ENCODE measurements at regions not wholly inside any gene's neighbourhood (a gene's known extent, or its start where the extent isn't known, plus 50 kb on each side); places are given as distances from the start of the nearest gene placed in this dataset.

- TF ChIP-seq, protein P1, sequence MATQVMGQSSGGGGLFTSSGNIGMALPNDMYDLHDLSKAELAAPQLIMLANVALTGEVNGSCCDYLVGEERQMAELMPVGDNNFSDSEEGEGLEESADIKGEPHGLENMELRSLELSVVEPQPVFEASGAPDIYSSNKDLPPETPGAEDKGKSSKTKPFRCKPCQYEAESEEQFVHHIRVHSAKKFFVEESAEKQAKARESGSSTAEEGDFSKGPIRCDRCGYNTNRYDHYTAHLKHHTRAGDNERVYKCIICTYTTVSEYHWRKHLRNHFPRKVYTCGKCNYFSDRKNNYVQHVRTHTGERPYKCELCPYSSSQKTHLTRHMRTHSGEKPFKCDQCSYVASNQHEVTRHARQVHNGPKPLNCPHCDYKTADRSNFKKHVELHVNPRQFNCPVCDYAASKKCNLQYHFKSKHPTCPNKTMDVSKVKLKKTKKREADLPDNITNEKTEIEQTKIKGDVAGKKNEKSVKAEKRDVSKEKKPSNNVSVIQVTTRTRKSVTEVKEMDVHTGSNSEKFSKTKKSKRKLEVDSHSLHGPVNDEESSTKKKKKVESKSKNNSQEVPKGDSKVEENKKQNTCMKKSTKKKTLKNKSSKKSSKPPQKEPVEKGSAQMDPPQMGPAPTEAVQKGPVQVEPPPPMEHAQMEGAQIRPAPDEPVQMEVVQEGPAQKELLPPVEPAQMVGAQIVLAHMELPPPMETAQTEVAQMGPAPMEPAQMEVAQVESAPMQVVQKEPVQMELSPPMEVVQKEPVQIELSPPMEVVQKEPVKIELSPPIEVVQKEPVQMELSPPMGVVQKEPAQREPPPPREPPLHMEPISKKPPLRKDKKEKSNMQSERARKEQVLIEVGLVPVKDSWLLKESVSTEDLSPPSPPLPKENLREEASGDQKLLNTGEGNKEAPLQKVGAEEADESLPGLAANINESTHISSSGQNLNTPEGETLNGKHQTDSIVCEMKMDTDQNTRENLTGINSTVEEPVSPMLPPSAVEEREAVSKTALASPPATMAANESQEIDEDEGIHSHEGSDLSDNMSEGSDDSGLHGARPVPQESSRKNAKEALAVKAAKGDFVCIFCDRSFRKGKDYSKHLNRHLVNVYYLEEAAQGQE (IDR thresholded peaks at IDR 0.05; ENCODE audit: unreplicated experiment), result no peak
- TF ChIP-seq EZH2 (IDR thresholded peaks at IDR 0.05; ENCODE audit: low read depth, unreplicated experiment), result no peak
- no peak for TF ChIP-seq ETS1 (IDR thresholded peaks at IDR 0.05)
- TF ChIP-seq JUNB (IDR thresholded peaks at IDR 0.05; ENCODE audit: unreplicated experiment), result no peak
Observed at GRCh38 chr16:13587181-13587580, 332.8 kb upstream of the ERCC4 start (continued).

GRCh38 chr16:13594823-13595222 lies 325.1 kb upstream of the ERCC4 start:
- DNase-seq (ENCODE audit: low spot score) (peak; percentile 86), ATAC-seq (peak; percentile 99)
- no peak overlapping the region for H3K4me3 ChIP-seq
- no peak overlapping the region for H3K4me3 Mint-ChIP-seq
- H3K27ac Mint-ChIP-seq, result peak overlapping the region; percentile 96
- H3K27me3 ChIP-seq (ENCODE audit: insufficient read depth), result no peaks in the 10 kb centered on the region
- 0 out of 2 replicates have a peak, but pooled peaks cover 3% of the 10 kb centered on the region for H3F3A ChIP-seq (replicated peaks; ENCODE audit: low read depth)
- no peak overlapping the region for H3K4me2 ChIP-seq
- H3K9me2 ChIP-seq (ENCODE audit: insufficient read depth), result no peaks in the 10 kb centered on the region; the same call in 1 of the 2 replicates
- H4K20me1 ChIP-seq (replicated peaks; ENCODE audit: insufficient read depth), result no peaks in the 10 kb centered on the region
- TF ChIP-seq JUNB (IDR thresholded peaks at IDR 0.05; ENCODE audit: unreplicated experiment) (no peak), EZH2 (IDR thresholded peaks at IDR 0.05; ENCODE audit: low read depth, unreplicated experiment) (no peak), ZNF114 (CRISPR knock-in tag; IDR thresholded peaks at IDR 0.05) (no peak), NANOG (IDR thresholded peaks at IDR 0.05; ENCODE audit: borderline replicate concordance) (0 out of 2 replicates have a peak, but pooled peaks have one; percentile 4)
- peaks cover 4% of the 10 kb centered on the region; the same call in 1 of the 2 replicates for H3K36me3 ChIP-seq (ENCODE audit: insufficient read depth)
- peaks cover 6% of the 10 kb centered on the region for H3K36me3 Mint-ChIP-seq (ENCODE audit: low read depth)
- H3K27ac ChIP-seq (ENCODE audit: low read depth), result peak overlapping the region; percentile 67
- H3K27me3 Mint-ChIP-seq (ENCODE audit: insufficient read depth, low read depth, poor library complexity), result no peaks in the 10 kb centered on the region
- no peak overlapping the region for H2AFZ ChIP-seq
- H3K4me1 Mint-ChIP-seq, result peaks cover 18% of the 10 kb centered on the region
- no peaks in the 10 kb centered on the region for H3K9me3 Mint-ChIP-seq
- H3K79me2 ChIP-seq (replicated peaks; ENCODE audit: insufficient read depth), result no peaks in the 10 kb centered on the region
- H3K4me1 ChIP-seq (ENCODE audit: insufficient read depth), result peaks cover 15% of the 10 kb centered on the region; the same call in 1 of the 2 replicates

DNA sequence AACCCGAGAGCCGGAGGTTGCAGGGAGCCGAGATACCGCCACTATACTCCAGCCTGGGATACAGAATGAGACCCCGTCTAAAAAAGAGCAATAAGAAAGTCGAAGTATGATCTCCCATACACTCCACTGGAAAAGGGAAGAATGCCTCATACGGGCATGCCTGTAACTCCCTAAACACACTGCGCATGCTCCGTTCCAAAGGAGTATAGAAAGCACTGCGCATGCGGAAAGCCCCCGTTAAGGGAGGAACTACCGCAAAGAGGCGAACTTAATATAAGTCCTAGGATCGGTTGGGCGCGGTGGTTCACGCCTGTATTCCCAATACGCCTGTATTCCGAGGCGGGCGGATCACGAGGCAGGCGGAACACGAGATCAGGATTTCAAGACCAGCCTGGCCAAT lies 313.1 kb upstream of the ERCC4 start:
- H3K36me3 Mint-ChIP-seq (ENCODE audit: low read depth), result no peaks in the 10 kb centered on the region
- DNase-seq (ENCODE audit: low spot score), result no peak
- Histone ChIP-seq H3K4me2 (no peak overlapping the region), H4K20me1 (replicated peaks; ENCODE audit: insufficient read depth) (no peaks in the 10 kb centered on the region), H3K79me2 (replicated peaks; ENCODE audit: insufficient read depth) (no peaks in the 10 kb centered on the region), H3K9me2 (ENCODE audit: insufficient read depth) (peaks cover under 1% of the 10 kb centered on the region; the same call in 1 of the 2 replicates), H3K36me3 (ENCODE audit: insufficient read depth) (no peaks in the 10 kb centered on the region), H2AFZ (no peak overlapping the region), H3F3A (replicated peaks; ENCODE audit: low read depth) (no peaks in the 10 kb centered on the region), H3K4me1 (ENCODE audit: insufficient read depth) (peaks cover 32% of the 10 kb centered on the region), H3K4me3 (no peak overlapping the region), H3K27ac (ENCODE audit: low read depth) (no peak overlapping the region), H3K27me3 (ENCODE audit: insufficient read depth) (no peaks in the 10 kb centered on the region)
- no peaks in the 10 kb centered on the region for H3K9me3 Mint-ChIP-seq
- H3K4me1 Mint-ChIP-seq, result peaks cover 35% of the 10 kb centered on the region
- no peak overlapping the region for H3K27ac Mint-ChIP-seq
- peaks cover 3% of the 10 kb centered on the region for H3K27me3 Mint-ChIP-seq (ENCODE audit: insufficient read depth, low read depth, poor library complexity)
- TF ChIP-seq, protein P2, sequence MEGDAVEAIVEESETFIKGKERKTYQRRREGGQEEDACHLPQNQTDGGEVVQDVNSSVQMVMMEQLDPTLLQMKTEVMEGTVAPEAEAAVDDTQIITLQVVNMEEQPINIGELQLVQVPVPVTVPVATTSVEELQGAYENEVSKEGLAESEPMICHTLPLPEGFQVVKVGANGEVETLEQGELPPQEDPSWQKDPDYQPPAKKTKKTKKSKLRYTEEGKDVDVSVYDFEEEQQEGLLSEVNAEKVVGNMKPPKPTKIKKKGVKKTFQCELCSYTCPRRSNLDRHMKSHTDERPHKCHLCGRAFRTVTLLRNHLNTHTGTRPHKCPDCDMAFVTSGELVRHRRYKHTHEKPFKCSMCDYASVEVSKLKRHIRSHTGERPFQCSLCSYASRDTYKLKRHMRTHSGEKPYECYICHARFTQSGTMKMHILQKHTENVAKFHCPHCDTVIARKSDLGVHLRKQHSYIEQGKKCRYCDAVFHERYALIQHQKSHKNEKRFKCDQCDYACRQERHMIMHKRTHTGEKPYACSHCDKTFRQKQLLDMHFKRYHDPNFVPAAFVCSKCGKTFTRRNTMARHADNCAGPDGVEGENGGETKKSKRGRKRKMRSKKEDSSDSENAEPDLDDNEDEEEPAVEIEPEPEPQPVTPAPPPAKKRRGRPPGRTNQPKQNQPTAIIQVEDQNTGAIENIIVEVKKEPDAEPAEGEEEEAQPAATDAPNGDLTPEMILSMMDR (conservative IDR thresholded peaks at IDR 0.05; ENCODE audit: low read depth in 2 of 2), result no peak
- TF ChIP-seq JUNB (IDR thresholded peaks at IDR 0.05; ENCODE audit: unreplicated experiment), result no peak
- no peak for TF ChIP-seq ZNF331 (CRISPR knock-in tag; IDR thresholded peaks at IDR 0.05; ENCODE audit: low read depth)
- TF ChIP-seq STAT1 (IDR thresholded peaks at IDR 0.05; ENCODE audit: unreplicated experiment), result no peak
- no peak overlapping the region for H3K4me3 Mint-ChIP-seq
- no peak for ATAC-seq
